NCI-H2081 (cell line): ENCODE measurements at regions not wholly inside any gene's neighbourhood (a gene's known extent, or its start where the extent isn't known, plus 50 kb on each side); places are given as distances from the start of the nearest gene placed in this dataset.
A peak's percentile ranks its signal among the peaks of the same experiment; 100 is the strongest.

Source experiments
- DNase-seq, 2 experiments: peaks; one replicate each; lab custom pipeline; 2025; lab: John Stamatoyannopoulos, UW

GRCh38 chr7:98679741-98680140, 62.7 kb downstream of the NPTX2 start:
- DNase-seq = no peak

GRCh38 chr7:98681511-98681910, 64.4 kb downstream of the NPTX2 start:
- DNase-seq = no peak

- peak in 1 of 2 experiments; percentile 31 for DNase-seq
These were observed 64.9 kb downstream of the NPTX2 start for GRCh38 chr7:98681951-98682350.

GRCh38 chr7:98683514-98683913, 66.4 kb downstream of the NPTX2 start:
- no peak for DNase-seq

- DNase-seq = no peak
These were observed 68.5 kb downstream of the NPTX2 start for GRCh38 chr7:98685541-98685940.

GRCh38 chr7:98686466-98687080, 69.5 kb downstream of the NPTX2 start:
- DNase-seq = no peak

- DNase-seq = peak in 1 of 2 experiments; percentile 60
These were observed 70.1 kb downstream of the NPTX2 start for GRCh38 chr7:98687111-98687751.

GRCh38 chr7:98691619-98692018, 74.5 kb downstream of the NPTX2 start:
- DNase-seq = no peak

- no peak for DNase-seq
These were observed 80.0 kb downstream of the NPTX2 start for GRCh38 chr7:98697083-98697482.

- DNase-seq = no peak
These were observed 80.6 kb downstream of the NPTX2 start for GRCh38 chr7:98697485-98698240.

- DNase-seq = no peak
These were observed 81.9 kb downstream of the NPTX2 start for GRCh38 chr7:98698976-98699375.

- DNase-seq = no peak
These were observed 83.4 kb downstream of the NPTX2 start for GRCh38 chr7:98700533-98700932.

- DNase-seq = no peak
These were observed 84.3 kb downstream of the NPTX2 start for GRCh38 chr7:98701372-98701771.

GRCh38 chr7:98702021-98702420, 84.9 kb downstream of the NPTX2 start:
- DNase-seq = no peak

GRCh38 chr7:98703916-98704315, 86.8 kb downstream of the NPTX2 start:
- DNase-seq = no peak

GRCh38 chr7:98705626-98706025, 88.5 kb downstream of the NPTX2 start:
- DNase-seq = no peak

GRCh38 chr7:98707076-98707475, 90.0 kb downstream of the NPTX2 start:
- no peak for DNase-seq

- DNase-seq = no peak
These were observed 94.9 kb downstream of the NPTX2 start for GRCh38 chr7:98711945-98712344.

GRCh38 chr7:98713165-98713810, 96.2 kb downstream of the NPTX2 start:
- no peak for DNase-seq

- DNase-seq = no peak
These were observed 102.3 kb downstream of the NPTX2 start for GRCh38 chr7:98719396-98719795.

GRCh38 chr7:98722402-98722801, 105.3 kb downstream of the NPTX2 start:
- no peak for DNase-seq

GRCh38 chr7:98724591-98724990, 107.5 kb downstream of the NPTX2 start:
- DNase-seq = no peak
